ENCODE measurements at regions not wholly inside any gene's neighbourhood (a gene's known extent, or its start where the extent isn't known, plus 50 kb on each side); places are given as distances from the start of the nearest gene placed in this dataset.
A peak's percentile ranks its signal among the peaks of the same experiment; 100 is the strongest.

- peaks cover 21% of the 10 kb centered on the region for H3K79me1 ChIP-seq (ENCODE audit: low read length)
- H3K27ac ChIP-seq (ENCODE audit: low read depth, low read length): peak overlapping the region; percentile 87
- peak overlapping the region; percentile 70 for H3K18ac ChIP-seq (ENCODE audit: low read length)
- peak overlapping the region; percentile 96 for H4K91ac ChIP-seq (ENCODE audit: low read depth, low read length)
- WGBS (ENCODE audit: extremely low coverage, insufficient coverage, insufficient read length): no CpG with 5 or more reads among the region's 3 CpGs
- H2BK5ac ChIP-seq (ENCODE audit: low read depth, low read length, poor library complexity): peak overlapping the region; percentile 89
- peak overlapping the region; percentile 17 for H3K4me2 ChIP-seq (ENCODE audit: low read length)
- no peaks in the 10 kb centered on the region for H3K9me3 ChIP-seq (ENCODE audit: insufficient read depth, low read depth, low read length)
- H3K23ac ChIP-seq (ENCODE audit: low read length): no peak overlapping the region
- peak; percentile 81 to 89 for DNase-seq
- no peak overlapping the region for H3K9ac ChIP-seq (ENCODE audit: low read length)
- H3K4me3 ChIP-seq (ENCODE audit: low read depth, low read length): no peak overlapping the region
- peaks cover 5% of the 10 kb centered on the region for H3K79me2 ChIP-seq (ENCODE audit: control insufficient read depth, insufficient read depth, low read length, poor library complexity)
- H3K36me3 ChIP-seq (ENCODE audit: control insufficient read depth in 1 of 2, insufficient read depth in 2 of 2, low read length in 2 of 2): no peaks in the 10 kb centered on the region
- H2BK12ac ChIP-seq (ENCODE audit: low read length): peak overlapping the region; percentile 87
- no peak overlapping the region for H2AFZ ChIP-seq (ENCODE audit: insufficient read depth, low read length, poor library complexity)
- peak overlapping the region; percentile 62 for H4K8ac ChIP-seq (ENCODE audit: low read depth, low read length)
- no peaks in the 10 kb centered on the region for H3K27me3 ChIP-seq (ENCODE audit: insufficient read depth, low read length)
- H3K14ac ChIP-seq (ENCODE audit: low read length): peak overlapping the region; percentile 96
- H3K4ac ChIP-seq (ENCODE audit: low read depth, low read length): peak overlapping the region; percentile 41
- peaks cover 22 to 37% of the 10 kb centered on the region in 2 experiments for H3K4me1 ChIP-seq (ENCODE audit: control insufficient read depth in 1 of 2, insufficient read depth in 2 of 2, low read length in 2 of 2)
- peak overlapping the region; percentile 37 for H2BK120ac ChIP-seq (ENCODE audit: insufficient read depth, low read length, poor library complexity)
- no peak overlapping the region for H4K12ac ChIP-seq (ENCODE audit: low read depth, low read length)
- peak overlapping the region; percentile 99 for H2AK5ac ChIP-seq (ENCODE audit: low read length)
Observed at GRCh38 chr9:109556786-109557185, 58.7 kb upstream of the PTPN3 start.

GRCh38 chr9:109557481-109557880 is 59.4 kb upstream of the PTPN3 start:
- H3K4ac ChIP-seq (ENCODE audit: low read depth, low read length): peak overlapping the region; percentile 68
- peak overlapping the region; percentile 87 for H2BK12ac ChIP-seq (ENCODE audit: low read length)
- H3K9me3 ChIP-seq (ENCODE audit: insufficient read depth, low read depth, low read length): no peaks in the 10 kb centered on the region
- no peak overlapping the region for H3K4me3 ChIP-seq (ENCODE audit: low read depth, low read length)
- no peak overlapping the region for H3K23ac ChIP-seq (ENCODE audit: low read length)
- no peak overlapping the region for H2AFZ ChIP-seq (ENCODE audit: insufficient read depth, low read length, poor library complexity)
- no peak overlapping the region for H3K4me2 ChIP-seq (ENCODE audit: low read length)
- H4K8ac ChIP-seq (ENCODE audit: low read depth, low read length): peak overlapping the region; percentile 62
- peak; percentile 92 to 97 for DNase-seq
- peak overlapping the region; percentile 96 for H4K91ac ChIP-seq (ENCODE audit: low read depth, low read length)
- H3K36me3 ChIP-seq (ENCODE audit: control insufficient read depth in 1 of 2, insufficient read depth in 2 of 2, low read length in 2 of 2): no peaks in the 10 kb centered on the region
- peak overlapping the region; percentile 95 for H3K18ac ChIP-seq (ENCODE audit: low read length)
- no CpG with 5 or more reads among the region's 6 CpGs for WGBS (ENCODE audit: extremely low coverage, insufficient coverage, insufficient read length)
- H3K27me3 ChIP-seq (ENCODE audit: insufficient read depth, low read length): no peaks in the 10 kb centered on the region
- H2BK5ac ChIP-seq (ENCODE audit: low read depth, low read length, poor library complexity): peak overlapping the region; percentile 89
- H3K14ac ChIP-seq (ENCODE audit: low read length): peak overlapping the region; percentile 96
- peak overlapping the region; percentile 99 for H2AK5ac ChIP-seq (ENCODE audit: low read length)
- H3K79me1 ChIP-seq (ENCODE audit: low read length): peaks cover 21% of the 10 kb centered on the region
- H4K12ac ChIP-seq (ENCODE audit: low read depth, low read length): no peak overlapping the region
- H3K79me2 ChIP-seq (ENCODE audit: control insufficient read depth, insufficient read depth, low read length, poor library complexity): peaks cover 5% of the 10 kb centered on the region
- peak overlapping the region; percentile 37 for H2BK120ac ChIP-seq (ENCODE audit: insufficient read depth, low read length, poor library complexity)
- peak overlapping the region; percentile 87 for H3K27ac ChIP-seq (ENCODE audit: low read depth, low read length)
- H3K4me1 ChIP-seq (ENCODE audit: control insufficient read depth in 1 of 2, insufficient read depth in 2 of 2, low read length in 2 of 2): peaks cover 20 to 35% of the 10 kb centered on the region in 2 experiments
- H3K9ac ChIP-seq (ENCODE audit: low read length): no peak overlapping the region

DNA sequence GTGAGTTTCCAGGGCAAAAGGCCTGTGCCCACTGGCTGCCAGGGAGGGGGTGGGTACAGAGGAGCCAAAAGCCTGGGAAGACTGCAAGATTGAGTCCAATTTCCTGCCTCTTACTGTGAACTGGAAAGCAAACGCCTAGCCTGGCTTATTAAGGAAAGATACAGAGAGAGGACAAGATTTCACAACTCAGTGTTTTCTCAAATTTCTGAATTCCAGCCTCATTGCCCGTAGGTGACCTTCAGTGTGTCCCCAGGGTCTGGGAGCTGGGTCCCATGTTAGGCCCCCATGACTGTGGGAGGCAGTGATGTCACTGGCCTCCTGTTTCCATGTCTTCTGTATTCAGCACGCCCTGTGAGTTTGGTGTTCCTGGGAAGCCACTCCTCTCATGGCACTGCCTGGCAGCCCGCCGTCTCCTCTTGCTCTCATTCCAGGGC is 60.6 kb upstream of the PTPN3 start:
- Histone ChIP-seq H3K18ac (ENCODE audit: low read length) (no peak overlapping the region), H3K79me1 (ENCODE audit: low read length) (peaks cover 21% of the 10 kb centered on the region), H3K27me3 (ENCODE audit: insufficient read depth, low read length) (no peaks in the 10 kb centered on the region), H3K4me1 (ENCODE audit: control insufficient read depth in 1 of 2, insufficient read depth in 2 of 2, low read length in 2 of 2) (peaks cover 20 to 35% of the 10 kb centered on the region in 2 experiments), H4K91ac (ENCODE audit: low read depth, low read length) (peak overlapping the region; percentile 68), H2BK12ac (ENCODE audit: low read length) (peak overlapping the region; percentile 33), H2BK120ac (ENCODE audit: insufficient read depth, low read length, poor library complexity) (peak overlapping the region; percentile 54), H3K36me3 (ENCODE audit: control insufficient read depth in 1 of 2, insufficient read depth in 2 of 2, low read length in 2 of 2) (no peaks in the 10 kb centered on the region), H2BK5ac (ENCODE audit: low read depth, low read length, poor library complexity) (peak overlapping the region; percentile 55), H3K4me2 (ENCODE audit: low read length) (no peak overlapping the region), H3K14ac (ENCODE audit: low read length) (peak overlapping the region; percentile 66), H3K79me2 (ENCODE audit: control insufficient read depth, insufficient read depth, low read length, poor library complexity) (peaks cover 5% of the 10 kb centered on the region), H3K4ac (ENCODE audit: low read depth, low read length) (peak overlapping the region; percentile 37), H3K27ac (ENCODE audit: low read depth, low read length) (no peak overlapping the region), H4K8ac (ENCODE audit: low read depth, low read length) (no peak overlapping the region), H4K12ac (ENCODE audit: low read depth, low read length) (no peak overlapping the region), H3K9me3 (ENCODE audit: insufficient read depth, low read depth, low read length) (no peaks in the 10 kb centered on the region), H3K4me3 (ENCODE audit: low read depth, low read length) (no peak overlapping the region), H3K9ac (ENCODE audit: low read length) (no peak overlapping the region), H2AFZ (ENCODE audit: insufficient read depth, low read length, poor library complexity) (no peak overlapping the region), H2AK5ac (ENCODE audit: low read length) (peak overlapping the region; percentile 23), H3K23ac (ENCODE audit: low read length) (no peak overlapping the region)
- WGBS (ENCODE audit: extremely low coverage, insufficient coverage, insufficient read length): no CpG with 5 or more reads among the region's 5 CpGs
- peak; percentile 59 to 76 for DNase-seq

DNA sequence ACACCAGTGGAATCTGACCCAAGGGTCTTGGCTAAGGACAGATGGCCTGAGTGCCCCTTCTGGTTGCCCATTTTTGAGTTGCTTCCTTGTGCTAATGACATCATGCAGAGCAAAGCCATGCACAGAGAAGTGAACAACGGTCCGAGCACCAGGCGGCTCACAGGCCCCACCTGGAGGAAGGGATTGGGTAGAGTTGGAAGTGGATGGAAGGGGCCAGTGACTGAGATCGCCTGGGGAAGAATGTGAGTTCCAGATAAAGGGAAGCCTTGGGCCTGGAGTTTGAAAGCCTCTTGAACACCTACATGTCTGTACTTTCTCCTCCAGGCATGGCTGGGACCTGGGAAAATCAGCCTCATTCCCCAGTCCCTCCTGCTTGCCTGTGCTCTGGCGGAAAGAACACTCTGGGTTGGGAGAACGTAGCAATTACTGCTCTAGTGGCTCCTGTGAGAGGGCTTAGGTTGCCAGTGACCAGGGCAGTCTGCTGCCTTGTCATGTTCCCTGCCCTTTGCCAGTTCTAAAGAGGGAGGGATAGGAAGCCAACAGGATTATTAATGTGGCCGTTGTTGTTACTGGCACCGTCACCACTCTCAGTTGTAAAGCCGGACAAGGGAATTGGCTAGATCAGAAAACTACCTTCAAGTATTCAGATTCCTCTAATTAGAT is 62.5 kb upstream of the PTPN3 start:
- Histone ChIP-seq H2BK12ac (ENCODE audit: low read length) (peak overlapping the region; percentile 56), H2AFZ (ENCODE audit: insufficient read depth, low read length, poor library complexity) (no peak overlapping the region), H3K14ac (ENCODE audit: low read length) (peak overlapping the region; percentile 29), H4K12ac (ENCODE audit: low read depth, low read length) (no peak overlapping the region), H4K91ac (ENCODE audit: low read depth, low read length) (peak overlapping the region; percentile 68), H2AK5ac (ENCODE audit: low read length) (no peak overlapping the region), H3K9ac (ENCODE audit: low read length) (no peak overlapping the region), H3K4me1 (ENCODE audit: control insufficient read depth in 1 of 2, insufficient read depth in 2 of 2, low read length in 2 of 2) (peaks cover 20 to 29% of the 10 kb centered on the region in 2 experiments), H3K36me3 (ENCODE audit: control insufficient read depth in 1 of 2, insufficient read depth in 2 of 2, low read length in 2 of 2) (no peaks in the 10 kb centered on the region), H3K79me2 (ENCODE audit: control insufficient read depth, insufficient read depth, low read length, poor library complexity) (peaks cover 5% of the 10 kb centered on the region), H3K4ac (ENCODE audit: low read depth, low read length) (no peak overlapping the region), H3K4me2 (ENCODE audit: low read length) (no peak overlapping the region), H3K79me1 (ENCODE audit: low read length) (peaks cover 21% of the 10 kb centered on the region), H3K23ac (ENCODE audit: low read length) (no peak overlapping the region), H3K18ac (ENCODE audit: low read length) (peak overlapping the region; percentile 16), H2BK5ac (ENCODE audit: low read depth, low read length, poor library complexity) (peak overlapping the region; percentile 52), H3K9me3 (ENCODE audit: insufficient read depth, low read depth, low read length) (no peaks in the 10 kb centered on the region), H4K8ac (ENCODE audit: low read depth, low read length) (peak overlapping the region; percentile 33), H3K4me3 (ENCODE audit: low read depth, low read length) (no peak overlapping the region), H3K27ac (ENCODE audit: low read depth, low read length) (peak overlapping the region; percentile 82), H2BK120ac (ENCODE audit: insufficient read depth, low read length, poor library complexity) (peak overlapping the region; percentile 53), H3K27me3 (ENCODE audit: insufficient read depth, low read length) (no peaks in the 10 kb centered on the region)
- peak; percentile 52 to 62 for DNase-seq
- no CpG with 5 or more reads among the region's 9 CpGs for WGBS (ENCODE audit: extremely low coverage, insufficient coverage, insufficient read length)

All from trophoblast cell (in vitro differentiated cells and primary cell).